Fibroblast of skin of left biceps (primary cell): ENCODE measurements at regions not wholly inside any gene's neighbourhood (a gene's known extent, or its start where the extent isn't known, plus 50 kb on each side); places are given as distances from the start of the nearest gene placed in this dataset.

Experiments
- DNase-seq, 2 experiments: peaks; one replicate each; pipeline ENCODE4 v3.0.0-alpha.2; 2013; ENCODE audit warnings: low read depth in 2 of 2

- DNase-seq = no peak
These were observed 222.6 kb downstream of the C6orf118 start for GRCh38 chr6:165086814-165087213.

- DNase-seq = no peak
These were observed 226.8 kb downstream of the C6orf118 start for GRCh38 chr6:165082636-165083035.

- DNase-seq = no peak
These were observed 227.4 kb downstream of the C6orf118 start for GRCh38 chr6:165081944-165082532.

- no peak for DNase-seq
These were observed 231.5 kb downstream of the C6orf118 start for GRCh38 chr6:165077876-165078275.

GRCh38 chr6:165071906-165072305 lies 237.5 kb downstream of the C6orf118 start:
- no peak for DNase-seq

- no peak for DNase-seq
These were observed 248.7 kb downstream of the C6orf118 start for GRCh38 chr6:165060720-165061119.

GRCh38 chr6:165059032-165059431 lies 250.4 kb downstream of the C6orf118 start:
- peak; percentile 6 to 13 for DNase-seq

- no peak for DNase-seq
These were observed 253.1 kb downstream of the C6orf118 start for GRCh38 chr6:165056292-165056691.

- DNase-seq = peak in 1 of 2 experiments; percentile 0
These were observed 254.2 kb downstream of the C6orf118 start for GRCh38 chr6:165055231-165055630.

- DNase-seq = no peak
These were observed 256.6 kb downstream of the C6orf118 start for GRCh38 chr6:165052561-165053480.

GRCh38 chr6:165049362-165049761 lies 260.0 kb downstream of the C6orf118 start:
- no peak for DNase-seq

GRCh38 chr6:165047952-165048351 lies 261.5 kb downstream of the C6orf118 start:
- no peak for DNase-seq

GRCh38 chr6:165045631-165046030 lies 263.8 kb downstream of the C6orf118 start:
- DNase-seq = no peak

- no peak for DNase-seq
These were observed 266.5 kb downstream of the C6orf118 start for GRCh38 chr6:165042912-165043311.

- no peak for DNase-seq
These were observed 269.0 kb downstream of the C6orf118 start for GRCh38 chr6:165040440-165040839.

GRCh38 chr6:165034271-165034741 lies 275.1 kb downstream of the C6orf118 start:
- no peak for DNase-seq

- DNase-seq = no peak
These were observed 277.9 kb downstream of the C6orf118 start for GRCh38 chr6:165031502-165031901.

GRCh38 chr6:165025040-165025439 lies 284.4 kb downstream of the C6orf118 start:
- DNase-seq = no peak

- DNase-seq = no peak
These were observed 289.7 kb downstream of the C6orf118 start for GRCh38 chr6:165019681-165020080.

- DNase-seq = no peak
These were observed 293.7 kb downstream of the C6orf118 start for GRCh38 chr6:165015676-165016075.

- no peak for DNase-seq
These were observed 295.7 kb downstream of the C6orf118 start for GRCh38 chr6:165013701-165014100.

- DNase-seq = no peak
These were observed 297.2 kb downstream of the C6orf118 start for GRCh38 chr6:165012183-165012582.
